K562 (cell line): ENCODE measurements at regions not wholly inside any gene's neighbourhood (a gene's known extent, or its start where the extent isn't known, plus 50 kb on each side); places are given as distances from the start of the nearest gene placed in this dataset.

Experiments
- ATAC-seq: fragments of 200-7000 bp; cut with Tn5 transposase; 3 replicates; pipeline ENCODE4 v1.9.1; 2020; ENCODE audit warnings: moderate library complexity
- BruUV-seq: library from RNA; stranded (reverse); fragments of 400-500 nt; replicated peaks from 2 replicates; lab custom pipeline; 2021; lab: Mats Ljungman, UMichigan
- CTCF ChIA-PET: fragments of 300-600 bp; formaldehyde crosslinking; extraction: SDS; loops from one replicate; lab custom pipeline; 2021; ENCODE audit warnings: low intra/inter-chr PET ratio; lab: Yijun Ruan, JAX
- POLR2A ChIA-PET: fragments of 300-600, 350-650 bp; sonication (Branson Sonifier 250); formaldehyde crosslinking; extraction: SDS; loops from one replicate; lab custom pipeline; 2021; ENCODE audit warnings: antibody characterized with exemption, inconsistent platforms; lab: Yijun Ruan, JAX
- DNase-seq, 4 experiments: peaks; one replicate each; pipeline versions ENCODE4 v3.0.0 to v3.0.0-alpha.2; 2011 to 2018; ENCODE audit warnings: low spot score in 3 of 4, mixed read lengths in 3 of 4; ENCODE audit errors: extremely low read depth in 1 of 4
- FAIRE-seq: peaks from 2 replicates; lab custom pipeline; 2011; peaks lifted over from hg19 to GRCh38; lab: Jason Lieb, UNC
- H2AFZ ChIP-seq: 2 replicates; pipeline ENCODE4 v1.6.0; 2011; ENCODE audit warnings: low read depth, low read length, control low read depth, inconsistent platforms
- H3K27ac ChIP-seq: fragments of 200-600 bp; 3 replicates; pipeline ENCODE4 v1.8.0; 2011; ENCODE audit warnings: low read depth, mild to moderate bottlenecking, control low read depth, inconsistent platforms, low read length, moderate library complexity, mixed read lengths; ENCODE audit errors: extremely low read depth
- H3K27me3 ChIP-seq, 2 experiments: fragments of 300-600 bp in 1 of 2; 2 replicates in 1 of 2; 3 replicates in 1 of 2; pipeline versions ENCODE4 v1.6.0 to v1.8.0; 2011; ENCODE audit warnings: inconsistent platforms in 2 of 2, low read length in 2 of 2, mild to moderate bottlenecking in 1 of 2, mixed read lengths in 1 of 2, moderate library complexity in 1 of 2; ENCODE audit not compliant: control insufficient read depth in 2 of 2, insufficient read depth in 2 of 2
- H3K36me3 ChIP-seq: fragments of 300-600 bp; 3 replicates; pipeline ENCODE4 v1.8.0; 2011; ENCODE audit warnings: mild to moderate bottlenecking, low read length, inconsistent platforms; ENCODE audit not compliant: control insufficient read depth, insufficient read depth
- H3K4me1 ChIP-seq, 2 experiments: fragments of 200-600 bp in 1 of 2; replicated peaks in 1 of 2; 2 replicates in 1 of 2; 3 replicates in 1 of 2; pipeline versions ENCODE4 v1.5.1 to v1.8.0; 2011; ENCODE audit warnings: inconsistent platforms in 2 of 2, low read length in 2 of 2, mild to moderate bottlenecking in 1 of 2, mixed read lengths in 1 of 2, moderate library complexity in 1 of 2; ENCODE audit not compliant: control insufficient read depth in 2 of 2, insufficient read depth in 2 of 2
- H3K4me2 ChIP-seq: 2 replicates; pipeline ENCODE4 v1.6.1; 2011; ENCODE audit warnings: low read length, control low read depth, inconsistent platforms, mixed read lengths; ENCODE audit not compliant: insufficient read depth
- H3K4me3 ChIP-seq: fragments of 200-600 bp; sonication (generic), shearing (Covaris generic); 2 replicates; pipeline ENCODE4 v1.5.1; 2016; ENCODE audit warnings: control low read depth, inconsistent platforms
- H3K79me2 ChIP-seq: fragments of 200-600 bp; 3 replicates; pipeline ENCODE4 v1.8.0; 2011; ENCODE audit warnings: low read length, inconsistent platforms; ENCODE audit not compliant: control insufficient read depth, insufficient read depth
- H3K9ac ChIP-seq, 2 experiments: 2 replicates each; pipeline versions ENCODE4 v1.6.0 to v1.6.1; 2011; ENCODE audit warnings: low read depth in 2 of 2, low read length in 2 of 2, control low read depth in 1 of 2, inconsistent platforms in 1 of 2, mild to moderate bottlenecking in 1 of 2, mixed read lengths in 1 of 2; ENCODE audit not compliant: insufficient read depth in 1 of 2
- H3K9me1 ChIP-seq: one replicate; pipeline ENCODE4 v1.6.0; 2011; ENCODE audit warnings: inconsistent platforms, mild to moderate bottlenecking, low read length, moderate library complexity; ENCODE audit not compliant: control insufficient read depth, insufficient read depth
- H3K9me3 ChIP-seq: replicated peaks from 2 replicates; pipeline ENCODE4 v1.5.1; 2011; ENCODE audit warnings: low read depth, low read length, inconsistent platforms; ENCODE audit not compliant: control insufficient read depth, insufficient read depth
- H4K20me1 ChIP-seq: replicated peaks from 2 replicates; pipeline ENCODE4 v1.6.1; 2011; ENCODE audit warnings: low read length, inconsistent platforms, mixed read lengths; ENCODE audit not compliant: control insufficient read depth, insufficient read depth
- KAT7 ChIP-seq: sonication (generic); formaldehyde crosslinking; IDR thresholded peaks from 2 replicates; pipeline ENCODE4 v1.8.0; 2022; ENCODE audit warnings: missing genetic modification reagents, mild to moderate bottlenecking, borderline replicate concordance
- ZC3H8 ChIP-seq: fragments of 450-650 bp; IDR thresholded peaks from 2 replicates; pipeline ENCODE4 v1.6.1; 2017
- WGBS: fragments of 100-300 bp; shearing (Covaris generic); methylation state at CpG from one replicate; pipeline ENCODE4 v1.1.6; 2016; ENCODE audit warnings: low coverage, mixed read lengths; ENCODE audit not compliant: insufficient coverage; ENCODE audit errors: missing lambda C conversion rate; 5-methylcytosine and 5-hydroxymethylcytosine counted together
- in situ Hi-C: fragments of 300-500 bp; cut with MboI; formaldehyde crosslinking; loops from 4 replicates; pipeline ENCODE4 v1.15.0; 2018; ENCODE audit warnings: inconsistent platforms, mixed read lengths
- intact Hi-C: fragments of 100-400 bp; cut with micrococcal nuclease; formaldehyde crosslinking; loops from 2 replicates; pipeline ENCODE4 v1.14.2; 2022
- TF ChIP-seq, protein P1 (sequence below): fragments of 250-450 bp; sonication (Bioruptor Pico); IDR thresholded peaks from 2 replicates; pipeline ENCODE4 v1.4.0; 2020

DNA sequence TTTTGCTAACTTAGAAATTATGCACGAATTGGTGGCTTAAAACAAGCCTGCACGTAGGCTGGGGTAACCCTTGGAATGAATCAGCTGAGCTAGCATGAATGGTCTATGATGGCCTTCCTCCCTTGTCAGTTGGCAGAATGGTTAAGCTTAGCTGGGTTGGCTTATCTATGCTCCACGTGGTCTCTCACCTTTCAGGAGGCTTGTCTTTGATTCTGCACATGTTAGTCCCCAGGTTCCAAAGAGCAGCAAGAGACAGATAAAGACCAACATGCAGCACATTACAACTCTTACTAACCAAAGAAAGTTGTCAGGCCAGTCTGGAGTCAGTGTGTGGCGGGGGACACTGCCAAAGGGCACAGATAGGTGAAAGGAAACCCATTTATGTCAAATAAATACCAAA, 700.9 kb upstream of the SYT4 start:
- in situ Hi-C loops (no loop called here), intact Hi-C loops (no loop called here)
- no TSS peak for BruUV-seq
- Histone ChIP-seq H3K79me2 (no peaks in the 10 kb centered on the region), H4K20me1 (no peaks in the 10 kb centered on the region), H3K9ac (no peak overlapping the region), H3K27me3 (no peaks in the 10 kb centered on the region), H3K9me3 (no peaks in the 10 kb centered on the region), H3K36me3 (no peaks in the 10 kb centered on the region), H3K4me2 (no peak overlapping the region), H3K9me1 (no peaks in the 10 kb centered on the region), H3K4me1 (no peaks in the 10 kb centered on the region), H2AFZ (no peak overlapping the region), H3K27ac (no peak overlapping the region), H3K4me3 (no peak overlapping the region)
- no peak for ATAC-seq
- POLR2A ChIA-PET, result no interaction called here
- DNase-seq, result no peak
- FAIRE-seq, result no peak
- CTCF ChIA-PET, result no interaction called here
- 0% methylated on average over 4 of the region's 4 CpGs for WGBS
- TF ChIP-seq, protein P1, sequence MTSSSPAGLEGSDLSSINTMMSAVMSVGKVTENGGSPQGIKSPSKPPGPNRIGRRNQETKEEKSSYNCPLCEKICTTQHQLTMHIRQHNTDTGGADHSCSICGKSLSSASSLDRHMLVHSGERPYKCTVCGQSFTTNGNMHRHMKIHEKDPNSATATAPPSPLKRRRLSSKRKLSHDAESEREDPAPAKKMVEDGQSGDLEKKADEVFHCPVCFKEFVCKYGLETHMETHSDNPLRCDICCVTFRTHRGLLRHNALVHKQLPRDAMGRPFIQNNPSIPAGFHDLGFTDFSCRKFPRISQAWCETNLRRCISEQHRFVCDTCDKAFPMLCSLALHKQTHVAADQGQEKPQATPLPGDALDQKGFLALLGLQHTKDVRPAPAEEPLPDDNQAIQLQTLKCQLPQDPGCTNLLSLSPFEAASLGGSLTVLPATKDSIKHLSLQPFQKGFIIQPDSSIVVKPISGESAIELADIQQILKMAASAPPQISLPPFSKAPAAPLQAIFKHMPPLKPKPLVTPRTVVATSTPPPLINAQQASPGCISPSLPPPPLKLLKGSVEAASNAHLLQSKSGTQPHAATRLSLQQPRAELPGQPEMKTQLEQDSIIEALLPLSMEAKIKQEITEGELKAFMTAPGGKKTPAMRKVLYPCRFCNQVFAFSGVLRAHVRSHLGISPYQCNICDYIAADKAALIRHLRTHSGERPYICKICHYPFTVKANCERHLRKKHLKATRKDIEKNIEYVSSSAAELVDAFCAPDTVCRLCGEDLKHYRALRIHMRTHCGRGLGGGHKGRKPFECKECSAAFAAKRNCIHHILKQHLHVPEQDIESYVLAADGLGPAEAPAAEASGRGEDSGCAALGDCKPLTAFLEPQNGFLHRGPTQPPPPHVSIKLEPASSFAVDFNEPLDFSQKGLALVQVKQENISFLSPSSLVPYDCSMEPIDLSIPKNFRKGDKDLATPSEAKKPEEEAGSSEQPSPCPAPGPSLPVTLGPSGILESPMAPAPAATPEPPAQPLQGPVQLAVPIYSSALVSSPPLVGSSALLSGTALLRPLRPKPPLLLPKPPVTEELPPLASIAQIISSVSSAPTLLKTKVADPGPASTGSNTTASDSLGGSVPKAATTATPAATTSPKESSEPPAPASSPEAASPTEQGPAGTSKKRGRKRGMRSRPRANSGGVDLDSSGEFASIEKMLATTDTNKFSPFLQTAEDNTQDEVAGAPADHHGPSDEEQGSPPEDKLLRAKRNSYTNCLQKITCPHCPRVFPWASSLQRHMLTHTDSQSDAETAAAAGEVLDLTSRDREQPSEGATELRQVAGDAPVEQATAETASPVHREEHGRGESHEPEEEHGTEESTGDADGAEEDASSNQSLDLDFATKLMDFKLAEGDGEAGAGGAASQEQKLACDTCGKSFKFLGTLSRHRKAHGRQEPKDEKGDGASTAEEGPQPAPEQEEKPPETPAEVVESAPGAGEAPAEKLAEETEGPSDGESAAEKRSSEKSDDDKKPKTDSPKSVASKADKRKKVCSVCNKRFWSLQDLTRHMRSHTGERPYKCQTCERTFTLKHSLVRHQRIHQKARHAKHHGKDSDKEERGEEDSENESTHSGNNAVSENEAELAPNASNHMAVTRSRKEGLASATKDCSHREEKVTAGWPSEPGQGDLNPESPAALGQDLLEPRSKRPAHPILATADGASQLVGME (CRISPR knock-in tag), result no peak
- no peak for TF ChIP-seq KAT7 (CRISPR knock-in tag)
- no peak for TF ChIP-seq ZC3H8
